ENCODE measurements at regions not wholly inside any gene's neighbourhood (a gene's known extent, or its start where the extent isn't known, plus 50 kb on each side); places are given as distances from the start of the nearest gene placed in this dataset.

GRCh38 chr18:70553245-70553935, 264.5 kb downstream of the SOCS6 start:
- TF ChIP-seq POLR2AphosphoS5 (IDR thresholded peaks at IDR 0.05; ENCODE audit: low read depth, low read length) (no peak), REST (IDR thresholded peaks at IDR 0.05; ENCODE audit: insufficient read depth in 1 of 2, low read depth in 2 of 2, low read length in 2 of 2) (no peak), SIN3A (IDR thresholded peaks at IDR 0.05; ENCODE audit: borderline replicate concordance, insufficient read depth, low read length) (no peak), TAF1 (IDR thresholded peaks at IDR 0.05; ENCODE audit: borderline replicate concordance, insufficient read depth, low read length) (no peak)

Measured in PFSK-1 (cell line).